22Rv1 (cell line): ENCODE measurements at regions not wholly inside any gene's neighbourhood (a gene's known extent, or its start where the extent isn't known, plus 50 kb on each side); places are given as distances from the start of the nearest gene placed in this dataset.
"Not testable (repeated sequence)": the region's sequence is repeated elsewhere in the genome, so short reads cannot be mapped to it uniquely, and the experiment has no call there.

Source experiments
- H3K27ac ChIP-seq: fragments of 450-650 bp; 2 replicates; pipeline ENCODE4 v1.5.1; 2017
- ZFX ChIP-seq: fragments of 450-650 bp; IDR thresholded peaks from 2 replicates; pipeline ENCODE4 v1.6.1; 2017; ENCODE audit warnings: antibody characterized with exemption, borderline replicate concordance
- TF ChIP-seq, protein P1 (sequence below): fragments of 450-650 bp; IDR thresholded peaks from 2 replicates; pipeline ENCODE4 v1.5.1; 2017; ENCODE audit warnings: mild to moderate bottlenecking

DNA sequence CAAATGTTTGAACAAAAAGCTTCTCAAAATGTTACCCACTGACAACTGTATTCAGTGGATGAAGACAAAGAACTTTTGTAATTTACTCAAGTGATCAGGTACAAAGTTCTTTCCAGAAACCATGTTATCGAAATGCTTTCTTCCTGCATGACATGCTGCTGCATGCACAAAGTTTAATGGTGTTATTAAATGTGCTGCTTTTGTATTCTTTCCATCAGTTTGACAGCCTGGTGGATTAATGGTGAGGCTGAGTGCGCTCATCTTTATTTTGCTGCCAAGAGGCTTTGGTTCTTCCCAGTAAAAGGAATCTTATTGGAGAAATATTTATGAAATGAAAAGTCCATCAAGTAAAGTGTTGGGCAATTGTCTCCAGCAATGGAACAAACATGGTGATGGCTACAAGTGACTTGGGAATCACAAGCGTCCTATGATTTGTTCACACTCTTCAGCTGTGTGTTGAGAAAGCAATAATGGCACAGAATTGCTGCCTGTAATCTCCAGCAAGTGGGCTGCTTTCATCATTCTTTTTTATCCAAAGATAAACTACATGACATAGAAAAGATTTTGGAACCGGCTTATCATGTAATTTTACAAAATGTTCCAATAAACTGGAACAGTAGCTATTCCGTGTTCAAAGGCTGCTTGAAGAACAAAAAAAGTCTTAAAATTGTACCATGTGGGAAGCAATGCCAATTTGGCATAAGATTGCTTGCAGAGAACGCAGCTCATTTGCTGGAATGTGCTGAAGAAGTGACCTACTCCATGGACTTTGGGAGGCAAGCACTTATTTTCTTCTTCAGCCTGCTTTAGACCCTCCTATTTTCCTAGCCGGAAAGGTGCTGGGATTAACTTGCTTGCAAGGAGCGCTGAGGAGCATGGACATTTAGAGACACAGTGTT lies 153.1 kb downstream of the HSD17B3 start:
- no peak overlapping the region for H3K27ac ChIP-seq
- TF ChIP-seq, protein P1, sequence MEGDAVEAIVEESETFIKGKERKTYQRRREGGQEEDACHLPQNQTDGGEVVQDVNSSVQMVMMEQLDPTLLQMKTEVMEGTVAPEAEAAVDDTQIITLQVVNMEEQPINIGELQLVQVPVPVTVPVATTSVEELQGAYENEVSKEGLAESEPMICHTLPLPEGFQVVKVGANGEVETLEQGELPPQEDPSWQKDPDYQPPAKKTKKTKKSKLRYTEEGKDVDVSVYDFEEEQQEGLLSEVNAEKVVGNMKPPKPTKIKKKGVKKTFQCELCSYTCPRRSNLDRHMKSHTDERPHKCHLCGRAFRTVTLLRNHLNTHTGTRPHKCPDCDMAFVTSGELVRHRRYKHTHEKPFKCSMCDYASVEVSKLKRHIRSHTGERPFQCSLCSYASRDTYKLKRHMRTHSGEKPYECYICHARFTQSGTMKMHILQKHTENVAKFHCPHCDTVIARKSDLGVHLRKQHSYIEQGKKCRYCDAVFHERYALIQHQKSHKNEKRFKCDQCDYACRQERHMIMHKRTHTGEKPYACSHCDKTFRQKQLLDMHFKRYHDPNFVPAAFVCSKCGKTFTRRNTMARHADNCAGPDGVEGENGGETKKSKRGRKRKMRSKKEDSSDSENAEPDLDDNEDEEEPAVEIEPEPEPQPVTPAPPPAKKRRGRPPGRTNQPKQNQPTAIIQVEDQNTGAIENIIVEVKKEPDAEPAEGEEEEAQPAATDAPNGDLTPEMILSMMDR: no peak
- no peak for TF ChIP-seq ZFX

DNA sequence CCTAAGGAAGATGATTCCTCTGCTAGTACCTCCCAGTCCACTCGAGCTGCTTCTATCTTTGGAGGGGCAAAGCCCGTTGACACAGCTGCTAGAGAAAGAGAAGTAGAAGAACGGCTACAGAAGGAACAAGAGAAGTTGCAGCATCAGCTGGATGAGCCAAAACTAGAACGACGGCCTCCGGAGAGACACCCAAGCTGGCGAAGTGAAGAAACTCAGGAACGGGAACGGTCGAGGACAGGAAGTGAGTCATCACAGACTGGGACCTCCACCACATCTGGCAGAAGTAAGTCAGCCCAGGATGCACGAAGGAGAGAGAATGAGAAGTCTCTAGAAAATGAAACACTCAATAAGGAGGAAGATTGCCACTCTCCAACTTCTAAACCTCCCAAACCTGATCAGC lies 154.9 kb downstream of the HSD17B3 start:
- not testable (repeated sequence) for H3K27ac ChIP-seq

DNA sequence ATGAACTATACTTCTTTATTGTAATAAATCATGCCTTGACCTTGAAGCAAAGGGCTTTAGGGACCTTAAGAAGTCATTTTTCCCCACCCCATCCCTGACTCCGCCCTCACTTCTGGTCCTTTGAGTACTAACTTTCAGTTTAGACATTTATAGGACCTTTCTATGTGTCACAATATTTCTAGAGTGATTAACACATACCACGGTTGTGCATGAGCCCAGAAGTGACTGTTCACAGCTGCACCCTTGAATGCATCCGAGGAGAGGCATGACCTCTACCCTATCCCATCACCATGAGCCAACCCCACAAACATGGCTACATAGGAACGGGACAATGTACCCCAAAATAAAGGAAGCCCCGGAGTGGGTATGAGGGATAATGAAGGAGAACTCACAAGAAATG lies 160.3 kb downstream of the HSD17B3 start:
- no peak overlapping the region for H3K27ac ChIP-seq
- no peak for TF ChIP-seq ZFX
- TF ChIP-seq, protein P1: no peak

DNA sequence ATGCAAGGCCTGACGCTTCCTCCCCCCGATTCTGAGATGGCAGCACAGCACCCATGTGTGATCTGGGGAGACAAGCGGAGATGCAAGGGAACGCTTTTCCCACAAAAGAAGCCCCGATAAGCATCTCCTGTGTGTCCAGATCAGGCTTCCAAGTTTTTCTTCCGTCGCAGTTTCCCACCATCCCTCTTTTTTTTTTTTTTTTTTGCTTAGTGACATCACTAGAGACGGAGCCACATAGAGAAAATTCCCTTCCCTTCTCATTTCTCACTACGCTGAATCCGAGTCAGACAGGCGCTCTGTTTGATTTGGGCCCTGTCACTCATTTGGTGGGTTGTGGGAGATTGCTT lies 160.9 kb downstream of the HSD17B3 start:
- H3K27ac ChIP-seq: no peak overlapping the region
- no peak for TF ChIP-seq ZFX
- TF ChIP-seq, protein P1: no peak

DNA sequence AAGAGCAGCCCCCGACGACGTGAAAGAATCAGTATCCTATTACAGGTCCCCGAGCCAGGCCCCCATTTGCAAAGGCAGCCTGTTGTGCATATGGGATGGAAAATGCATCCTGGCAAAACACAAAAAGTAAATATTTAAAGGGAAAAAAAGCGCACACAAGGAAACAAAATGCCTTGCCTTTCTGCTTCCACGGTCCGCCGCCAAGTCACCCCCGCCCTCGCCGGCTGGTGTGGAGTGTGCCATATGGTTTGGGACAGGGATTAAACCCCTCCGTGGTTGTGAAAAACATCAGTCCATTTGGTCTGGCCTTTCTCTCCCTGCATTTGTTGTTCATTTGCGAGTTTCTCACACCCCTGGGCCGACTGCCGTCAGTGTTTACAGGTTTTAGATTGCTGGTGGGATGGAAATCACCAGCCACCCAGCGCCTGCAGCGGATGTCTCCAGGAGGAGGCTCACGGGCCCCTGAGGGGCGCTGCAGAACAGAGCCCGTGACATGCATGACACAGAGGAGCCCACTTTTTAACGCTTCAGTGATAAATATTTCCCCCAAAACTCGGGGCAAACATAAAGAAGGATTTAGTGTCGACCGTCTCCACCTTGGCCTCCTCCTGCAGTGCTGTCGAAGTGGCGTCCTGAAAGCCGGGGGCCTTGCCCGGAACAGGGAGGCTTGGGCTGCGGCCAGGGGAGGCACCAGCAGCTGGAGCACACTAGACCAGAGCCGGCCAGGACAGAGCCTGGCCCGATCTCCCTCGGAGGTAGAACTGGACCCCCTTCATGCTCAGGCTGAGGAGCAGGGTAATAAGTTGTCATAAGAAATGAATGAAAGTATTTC lies 161.5 kb downstream of the HSD17B3 start:
- H3K27ac ChIP-seq: no peak overlapping the region
- TF ChIP-seq, protein P1: no peak
- no peak for TF ChIP-seq ZFX

DNA sequence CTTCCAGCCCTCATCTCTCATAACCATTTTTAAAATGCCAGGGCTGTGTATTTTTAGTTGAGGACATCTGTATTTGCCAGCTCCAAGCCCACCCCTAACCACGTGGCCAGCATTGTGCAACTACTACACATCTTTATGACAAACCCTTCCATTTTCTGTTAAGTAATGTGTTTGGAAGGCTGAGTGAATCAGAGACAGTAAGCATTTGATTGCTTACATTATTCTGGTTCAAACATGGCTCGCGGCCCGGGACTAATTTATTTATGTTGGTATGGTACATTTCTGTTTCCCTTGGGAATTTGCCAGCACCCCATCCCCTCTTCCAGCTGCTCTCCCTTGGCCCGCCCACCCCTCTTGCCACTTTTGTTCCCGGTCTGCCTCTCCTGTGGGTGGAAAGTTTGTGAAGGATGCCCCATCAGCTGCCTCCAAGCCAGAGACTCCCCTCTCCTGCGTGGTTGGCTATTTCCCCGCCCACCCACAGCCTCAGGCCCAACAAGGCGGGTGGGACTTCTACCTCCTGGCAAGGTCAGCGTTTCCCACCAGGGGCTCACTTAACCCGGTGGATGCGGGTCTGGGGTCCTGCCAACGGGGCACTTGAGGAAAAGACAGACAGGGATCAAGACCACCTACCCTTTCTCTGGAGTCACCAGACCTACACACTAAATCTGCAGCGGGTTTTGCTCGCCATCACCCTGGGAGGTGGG lies 162.2 kb downstream of the HSD17B3 start:
- TF ChIP-seq, protein P1: no peak
- TF ChIP-seq ZFX: no peak
- no peak overlapping the region for H3K27ac ChIP-seq

DNA sequence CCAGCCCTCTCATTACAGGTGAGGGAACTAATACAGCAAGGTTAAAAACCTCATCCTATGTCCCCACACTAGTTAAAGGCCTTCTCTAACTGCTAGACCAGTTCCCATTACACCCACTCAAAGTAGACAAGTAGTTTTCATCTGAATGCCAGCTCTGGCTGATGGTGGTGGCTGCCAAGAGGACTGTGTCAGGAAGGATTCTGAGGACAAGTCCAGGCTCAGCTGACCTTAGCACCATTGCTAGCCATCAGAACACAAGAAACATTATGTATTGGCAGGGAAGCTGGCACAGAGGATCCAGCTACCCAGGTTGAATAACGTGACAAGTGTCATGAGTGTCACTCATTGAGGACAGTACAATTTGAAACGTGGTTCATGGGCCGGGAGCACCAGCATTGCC lies 163.4 kb downstream of the HSD17B3 start:
- TF ChIP-seq ZFX: no peak
- TF ChIP-seq, protein P1: no peak
- no peak overlapping the region for H3K27ac ChIP-seq
